Adrenal gland (tissue), 9 donors: ENCODE measurements at regions not wholly inside any gene's neighbourhood (a gene's known extent, or its start where the extent isn't known, plus 50 kb on each side); places are given as distances from the start of the nearest gene placed in this dataset.

ENCODE experiments used
- DNase-seq, 7 donors: peaks; one replicate each; pipeline ENCODE4 v3.0.0-alpha.2; 2019 to 2020
- H3K27ac ChIP-seq, 5 donors: fragments of 200-600 bp; sonication (generic) in 4 of 5; 1 replicate in 3 of 5; 2 replicates in 2 of 5; pipeline versions ENCODE4 v1.5.1 to v1.8.0; 2016 to 2020; ENCODE audit warnings: mild to moderate bottlenecking in 1 of 5
- H3K27me3 ChIP-seq: fragments of 200-600 bp; 2 replicates; pipeline ENCODE4 v1.8.0; 2021
- H3K36me3 ChIP-seq, 2 donors: fragments of 200-600 bp; replicated peaks in 1 of 2; 1 replicate in 1 of 2; 2 replicates in 1 of 2; pipeline versions ENCODE4 v1.5.1 to v1.8.0; 2018 to 2022
- H3K4me1 ChIP-seq, 2 donors: fragments of 200-600 bp; replicated peaks in 1 of 2; 1 replicate in 1 of 2; 2 replicates in 1 of 2; pipeline versions ENCODE4 v1.5.1 to v1.8.0; 2018 to 2021
- H3K4me3 ChIP-seq, 4 donors: fragments of 200-600 bp; sonication (generic) in 3 of 4; one replicate each; pipeline ENCODE4 v1.5.1; 2016 to 2018
- H3K9me3 ChIP-seq, 3 donors: fragments of 200-600 bp; sonication (generic) in 1 of 3; replicated peaks in 1 of 3; 1 replicate in 2 of 3; 2 replicates in 1 of 3; pipeline versions ENCODE4 v1.5.1 to v1.8.0; 2016 to 2021
- CTCF ChIP-seq, 6 experiments: fragments of 450-650 bp in 4 of 6; fragments of 200-600 bp in 2 of 6; sonication (generic) in 1 of 6; IDR thresholded peaks; 1 replicate in 5 of 6; 2 replicates in 1 of 6; pipeline versions ENCODE4 v1.5.1 to v1.8.0; 2016 to 2021; ENCODE audit warnings: antibody characterized with exemption in 6 of 6, mild to moderate bottlenecking in 2 of 6, moderate library complexity in 1 of 6
- POLR2A ChIP-seq, 2 donors: fragments of 450-650 bp; IDR thresholded peaks; one replicate each; pipeline ENCODE4 v1.6.1; 2017; ENCODE audit warnings: antibody characterized with exemption in 2 of 2, mild to moderate bottlenecking in 2 of 2, moderate library complexity in 1 of 2
- WGBS, 4 donors: extraction: QIAGEN DNeasy Blood & Tissue Kit in 2 of 4; methylation state at CpG; one replicate each; pipeline versions ENCODE4 v1.1.5 to v1.1.7; 2013 to 2017; 5-methylcytosine and 5-hydroxymethylcytosine counted together
- intact Hi-C, 2 donors: fragments of 100-400 bp; cut with DNase I; formaldehyde crosslinking; loops; one replicate each; pipeline versions ENCODE4 v1.14.1 to v1.15.0; 2022 to 2023
- donor health status: healthy with polysubstance abuse.
- donor health status: Bipolar disorder and iron deficiency.
- donor health status: DM: yes; HTN: yes; CAD: no.
- donor health status: DM: no; HTN: no; CAD: no.
- donor health status: DM: no; HTN: no; CAD: no.

- no peaks in the 10 kb centered on the region for H3K4me1 ChIP-seq
- intact Hi-C loops: no loop called here
- no peak overlapping the region for H3K4me3 ChIP-seq
- H3K27me3 ChIP-seq: no peaks in the 10 kb centered on the region
- H3K9me3 ChIP-seq: no peaks in the 10 kb centered on the region
- no peaks in the 10 kb centered on the region for H3K36me3 ChIP-seq
- DNase-seq: no peak
- WGBS, 4 donors: 59 to 79% (median 73%) methylated on average over 3 of the region's 3 CpGs
- H3K27ac ChIP-seq: no peak overlapping the region
- TF ChIP-seq POLR2A (IDR thresholded peaks at IDR 0.05) (no peak), CTCF (IDR thresholded peaks at IDR 0.05) (no peak)
Measured at GRCh38 chr10:109126541-109126940, 796.8 kb downstream of the XPNPEP1 start.

GRCh38 chr10:109126016-109126415, 797.3 kb downstream of the XPNPEP1 start:
- WGBS, 4 donors: 33 to 55% (median 48%) methylated on average over 1 of the region's 1 CpG
- intact Hi-C loops: no loop called here

GRCh38 chr10:109115179-109115578, 808.1 kb downstream of the XPNPEP1 start:
- Histone ChIP-seq H3K4me3 (no peak overlapping the region), H3K27me3 (no peaks in the 10 kb centered on the region), H3K27ac (no peak overlapping the region), H3K36me3 (no peaks in the 10 kb centered on the region), H3K9me3 (no peaks in the 10 kb centered on the region), H3K4me1 (no peaks in the 10 kb centered on the region)
- TF ChIP-seq CTCF (IDR thresholded peaks at IDR 0.05) (no peak), POLR2A (IDR thresholded peaks at IDR 0.05) (no peak)
- no peak for DNase-seq
- 50 to 80% (median 67%) methylated on average over 2 of the region's 2 CpGs for WGBS, 4 donors
- intact Hi-C loops: no loop called here

More at GRCh38 chr10:109126016-109126415, 797.3 kb downstream of the XPNPEP1 start:
- H3K27ac ChIP-seq: no peak overlapping the region
- no peak for DNase-seq
- H3K9me3 ChIP-seq: no peaks in the 10 kb centered on the region
- no peak for TF ChIP-seq POLR2A (IDR thresholded peaks at IDR 0.05)
- TF ChIP-seq CTCF (IDR thresholded peaks at IDR 0.05): no peak
- no peaks in the 10 kb centered on the region for H3K27me3 ChIP-seq
- no peaks in the 10 kb centered on the region for H3K36me3 ChIP-seq
- H3K4me1 ChIP-seq: no peaks in the 10 kb centered on the region
- no peak overlapping the region for H3K4me3 ChIP-seq

- TF ChIP-seq POLR2A (IDR thresholded peaks at IDR 0.05): no peak
- no peak for TF ChIP-seq CTCF (IDR thresholded peaks at IDR 0.05)
- intact Hi-C loops: no loop called here
- 59 to 69% (median 64%) methylated on average over 2 of the region's 2 CpGs for WGBS, 4 donors
Measured at GRCh38 chr10:109114579-109114978, 808.7 kb downstream of the XPNPEP1 start.

More at GRCh38 chr10:109114579-109114978, 808.7 kb downstream of the XPNPEP1 start:
- DNase-seq: no peak
- Histone ChIP-seq H3K9me3 (no peaks in the 10 kb centered on the region), H3K4me3 (no peak overlapping the region), H3K27ac (no peak overlapping the region), H3K36me3 (no peaks in the 10 kb centered on the region), H3K4me1 (no peaks in the 10 kb centered on the region), H3K27me3 (no peaks in the 10 kb centered on the region)
